CD4-positive, alpha-beta T cell (primary cell): ENCODE measurements at regions not wholly inside any gene's neighbourhood (a gene's known extent, or its start where the extent isn't known, plus 50 kb on each side); places are given as distances from the start of the nearest gene placed in this dataset.

Experiments
- ATAC-seq: fragments of 200-7000 bp; cut with Tn5 transposase; one replicate; pipeline ENCODE4 v1.10.0; 2022; ENCODE audit warnings: mild to moderate bottlenecking; ENCODE audit not compliant: poor library complexity
- CTCF ChIA-PET: fragments of 350-600 bp; sonication (Branson Sonifier 250); formaldehyde crosslinking; loops from one replicate; lab custom pipeline; 2021; ENCODE audit warnings: antibody characterized with exemption, inconsistent platforms; lab: Charles Lee
- POLR2A ChIA-PET: fragments of 350-600 bp; sonication (Branson Sonifier 250); formaldehyde crosslinking; loops from one replicate; lab custom pipeline; 2021; ENCODE audit warnings: antibody characterized with exemption, inconsistent platforms; lab: Charles Lee
- DNase-seq, 14 experiments: peaks; one replicate each; pipeline ENCODE4 v3.0.0-alpha.2; 2013 to 2020; ENCODE audit warnings: mixed read lengths in 2 of 14
- H3K27ac ChIP-seq, 2 donors: one replicate each; pipeline versions ENCODE4 v1.5.1 to v1.7.0; 2013; ENCODE audit warnings: low read length in 2 of 2, low read depth in 1 of 2, mild to moderate bottlenecking in 1 of 2
- H3K27me3 ChIP-seq, 2 experiments: 1 replicate in 1 of 2; 2 replicates in 1 of 2; pipeline versions ENCODE4 v1.6.1 to v1.7.0; 2013; ENCODE audit warnings: low read length in 2 of 2, control low read depth in 1 of 2, mild to moderate bottlenecking in 1 of 2, moderate library complexity in 1 of 2; ENCODE audit not compliant: insufficient read depth in 2 of 2, control insufficient read depth in 1 of 2
- H3K36me3 ChIP-seq: one replicate; pipeline ENCODE4 v1.6.1; 2013; ENCODE audit warnings: low read length, control low read depth; ENCODE audit not compliant: insufficient read depth
- H3K4me1 ChIP-seq: one replicate; pipeline ENCODE4 v1.6.1; 2013; ENCODE audit warnings: low read length, control low read depth; ENCODE audit not compliant: insufficient read depth
- H3K4me3 ChIP-seq: one replicate; pipeline ENCODE4 v1.5.1; 2013; ENCODE audit warnings: mild to moderate bottlenecking, low read length, moderate library complexity
- H3K9me3 ChIP-seq, 2 experiments: 1 replicate in 1 of 2; 2 replicates in 1 of 2; pipeline versions ENCODE4 v1.6.1 to v1.7.0; 2013; ENCODE audit warnings: low read length in 2 of 2, mild to moderate bottlenecking in 2 of 2, control low read depth in 1 of 2, moderate library complexity in 1 of 2; ENCODE audit not compliant: control insufficient read depth in 1 of 2, insufficient read depth in 1 of 2
- H3K27ac Mint-ChIP-seq: one replicate; pipeline ENCODE4 v1.8.0; 2020; ENCODE audit warnings: mixed read lengths
- H3K27me3 Mint-ChIP-seq: one replicate; pipeline ENCODE4 v1.8.0; 2021; ENCODE audit warnings: mixed read lengths
- H3K36me3 Mint-ChIP-seq: one replicate; pipeline ENCODE4 v1.8.0; 2021; ENCODE audit warnings: low read depth, mixed read lengths
- H3K4me1 Mint-ChIP-seq: one replicate; pipeline ENCODE4 v1.8.0; 2021; ENCODE audit warnings: low read depth, mixed read lengths
- H3K4me3 Mint-ChIP-seq: one replicate; pipeline ENCODE4 v1.8.0; 2020; ENCODE audit warnings: mild to moderate bottlenecking, mixed read lengths
- H3K9me3 Mint-ChIP-seq: one replicate; pipeline ENCODE4 v1.8.0; 2020; ENCODE audit warnings: mixed read lengths
- CTCF ChIP-seq: fragments of 200-600 bp; IDR thresholded peaks from one replicate; pipeline ENCODE4 v1.8.0; 2022; ENCODE audit warnings: antibody characterized with exemption, mild to moderate bottlenecking
- intact Hi-C, 2 experiments: fragments of 100-400 bp; cut with DNase I in 1 of 2; cut with micrococcal nuclease in 1 of 2; formaldehyde crosslinking; loops; one replicate each; pipeline versions ENCODE4 v1.15.1 to v1.9.0; 2023 to 2025; cut with DNase I, micrococcal nuclease

- ChIA-PET CTCF (no interaction called here), POLR2A (no interaction called here)
- Histone ChIP-seq H3K36me3 (no peaks in the 10 kb centered on the region), H3K27ac (no peak overlapping the region), H3K9me3 (no peaks in the 10 kb centered on the region), H3K4me1 (no peaks in the 10 kb centered on the region), H3K27me3 (no peaks in the 10 kb centered on the region), H3K4me3 (no peak overlapping the region)
- H3K9me3 Mint-ChIP-seq, result no peaks in the 10 kb centered on the region
- DNase-seq, result no peak
- no peaks in the 10 kb centered on the region for H3K36me3 Mint-ChIP-seq
- no peak overlapping the region for H3K4me3 Mint-ChIP-seq
- no peak for ATAC-seq
- intact Hi-C loops, result no loop called here
- no peak overlapping the region for H3K27ac Mint-ChIP-seq
- H3K4me1 Mint-ChIP-seq, result no peaks in the 10 kb centered on the region
- H3K27me3 Mint-ChIP-seq, result peaks cover 8% of the 10 kb centered on the region
- TF ChIP-seq CTCF, result no peak
Observed at GRCh38 chr11:122276221-122276620, 160.2 kb upstream of the BLID start.

GRCh38 chr11:122275508-122275907, 159.5 kb upstream of the BLID start:
- H3K27me3 Mint-ChIP-seq, result peaks cover 8% of the 10 kb centered on the region
- H3K4me3 Mint-ChIP-seq, result no peak overlapping the region
- no peak overlapping the region for H3K27ac Mint-ChIP-seq
- ATAC-seq, result no peak
- intact Hi-C loops, result no loop called here
- TF ChIP-seq CTCF, result no peak
- Histone ChIP-seq H3K27me3 (no peaks in the 10 kb centered on the region), H3K36me3 (no peaks in the 10 kb centered on the region), H3K4me1 (no peaks in the 10 kb centered on the region), H3K27ac (no peak overlapping the region), H3K4me3 (no peak overlapping the region), H3K9me3 (no peaks in the 10 kb centered on the region)
- H3K4me1 Mint-ChIP-seq, result no peaks in the 10 kb centered on the region
- POLR2A ChIA-PET, result no interaction called here
- CTCF ChIA-PET, result no interaction called here
- no peaks in the 10 kb centered on the region for H3K36me3 Mint-ChIP-seq
- no peak for DNase-seq
- H3K9me3 Mint-ChIP-seq, result no peaks in the 10 kb centered on the region

- no peaks in the 10 kb centered on the region for H3K9me3 ChIP-seq
- Mint-ChIP-seq H3K9me3 (no peaks in the 10 kb centered on the region), H3K36me3 (no peaks in the 10 kb centered on the region), H3K27me3 (peaks cover 20% of the 10 kb centered on the region), H3K27ac (no peak overlapping the region), H3K4me1 (no peaks in the 10 kb centered on the region), H3K4me3 (no peak overlapping the region)
- H3K27ac ChIP-seq, result no peak overlapping the region
- H3K36me3 ChIP-seq, result no peaks in the 10 kb centered on the region
- ATAC-seq, result no peak
- DNase-seq, result no peak
- CTCF ChIA-PET, result no interaction called here
- intact Hi-C loops, result no loop called here
- H3K27me3 ChIP-seq, result no peaks in the 10 kb centered on the region
- H3K4me1 ChIP-seq, result no peaks in the 10 kb centered on the region
- no peak for TF ChIP-seq CTCF
- POLR2A ChIA-PET, result no interaction called here
- H3K4me3 ChIP-seq, result no peak overlapping the region
Observed at GRCh38 chr11:122273476-122274191, 157.6 kb upstream of the BLID start.
